GM18867 (cell line): ENCODE measurements at regions not wholly inside any gene's neighbourhood (a gene's known extent, or its start where the extent isn't known, plus 50 kb on each side); places are given as distances from the start of the nearest gene placed in this dataset.

Source experiments
- ATAC-seq: cut with Tn5 transposase; IDR thresholded peaks from one replicate; pipeline ENCODE4 v1.9.1; 2021; ENCODE audit warnings: mild to moderate bottlenecking, moderate library complexity; ENCODE audit not compliant: unreplicated experiment

GRCh38 chr12:90170740-90171139 lies 462.1 kb upstream of the ATP2B1 start:
- ATAC-seq, result no peak

GRCh38 chr12:90167518-90168208 lies 459.0 kb upstream of the ATP2B1 start:
- no peak for ATAC-seq

- ATAC-seq, result no peak
Observed at GRCh38 chr12:90166671-90167070, 458.0 kb upstream of the ATP2B1 start.

GRCh38 chr12:90166012-90166411 lies 457.4 kb upstream of the ATP2B1 start:
- no peak for ATAC-seq

GRCh38 chr12:90163975-90164374 lies 455.3 kb upstream of the ATP2B1 start:
- no peak for ATAC-seq

GRCh38 chr12:90153827-90154226 lies 445.2 kb upstream of the ATP2B1 start:
- no peak for ATAC-seq

GRCh38 chr12:90152897-90153624 lies 444.4 kb upstream of the ATP2B1 start:
- no peak for ATAC-seq

GRCh38 chr12:90151491-90152015 lies 442.9 kb upstream of the ATP2B1 start:
- no peak for ATAC-seq

- no peak for ATAC-seq
Observed at GRCh38 chr12:90149453-90149852, 440.8 kb upstream of the ATP2B1 start.

- ATAC-seq, result no peak
Observed at GRCh38 chr12:90129366-90130030, 420.9 kb upstream of the ATP2B1 start.

- no peak for ATAC-seq
Observed at GRCh38 chr12:90128526-90128925, 419.9 kb upstream of the ATP2B1 start.

GRCh38 chr12:90126125-90126524 lies 417.5 kb upstream of the ATP2B1 start:
- ATAC-seq, result no peak

GRCh38 chr12:90124914-90125313 lies 416.3 kb upstream of the ATP2B1 start:
- ATAC-seq, result no peak

- ATAC-seq, result no peak
Observed at GRCh38 chr12:90124289-90124688, 415.7 kb upstream of the ATP2B1 start.

- ATAC-seq, result no peak
Observed at GRCh38 chr12:90122681-90123080, 414.0 kb upstream of the ATP2B1 start.

GRCh38 chr12:90120627-90121026 lies 412.0 kb upstream of the ATP2B1 start:
- no peak for ATAC-seq

GRCh38 chr12:90112666-90113065 lies 404.0 kb upstream of the ATP2B1 start:
- no peak for ATAC-seq

GRCh38 chr12:90111791-90112580 lies 403.3 kb upstream of the ATP2B1 start:
- ATAC-seq, result no peak

- ATAC-seq, result no peak
Observed at GRCh38 chr12:90106568-90106967, 397.9 kb upstream of the ATP2B1 start.

GRCh38 chr12:90102957-90103652 lies 394.5 kb upstream of the ATP2B1 start:
- peak; percentile 90 for ATAC-seq
